K562 (cell line): ENCODE measurements at regions not wholly inside any gene's neighbourhood (a gene's known extent, or its start where the extent isn't known, plus 50 kb on each side); places are given as distances from the start of the nearest gene placed in this dataset.

Experiments used
- FIP1L1 ChIP-seq: fragments of 200-400 bp; formaldehyde crosslinking; IDR thresholded peaks from 2 replicates; pipeline ENCODE4 v1.6.1; 2018; ENCODE audit warnings: mild to moderate bottlenecking, low read depth, low read length; ENCODE audit not compliant: poor library complexity, severe bottlenecking
- SMARCA5 ChIP-seq: fragments of 450-650 bp; IDR thresholded peaks from 2 replicates; pipeline ENCODE4 v1.6.1; 2016
- SP2 ChIP-seq: IDR thresholded peaks from 2 replicates; pipeline ENCODE4 v1.6.1; 2011; ENCODE audit warnings: mild to moderate bottlenecking, low read depth, low read length, moderate library complexity; ENCODE audit not compliant: poor library complexity, severe bottlenecking; ENCODE audit errors: extremely low read depth
- SRSF7 ChIP-seq: fragments of 200-400 bp; formaldehyde crosslinking; optimal IDR thresholded peaks from 2 replicates; pipeline ENCODE3; 2017; ENCODE audit warnings: mild to moderate bottlenecking, low read depth, low read length
- TGIF2 ChIP-seq: sonication (generic); formaldehyde crosslinking; IDR thresholded peaks from 2 replicates; pipeline ENCODE4 v1.8.1; 2022; ENCODE audit warnings: mild to moderate bottlenecking, missing genetic modification reagents, moderate library complexity
- ZNF311 ChIP-seq: fragments of 250-450 bp; sonication (Bioruptor Pico); IDR thresholded peaks from 2 replicates; pipeline ENCODE4 v1.4.0; 2020; ENCODE audit warnings: mild to moderate bottlenecking, moderate library complexity
- ZNF778 ChIP-seq: fragments of 450-650 bp; formaldehyde crosslinking; IDR thresholded peaks from 2 replicates; pipeline ENCODE4 v1.4.0; 2020; ENCODE audit warnings: mild to moderate bottlenecking, moderate library complexity
- TF ChIP-seq, protein P1 (sequence below): sonication (generic); formaldehyde crosslinking; IDR thresholded peaks from 2 replicates; pipeline ENCODE4 v1.8.0; 2022; ENCODE audit warnings: missing genetic modification reagents, mild to moderate bottlenecking, borderline replicate concordance
- TF ChIP-seq, protein P2 (sequence below): fragments of 150-350 bp; conservative IDR thresholded peaks from 2 replicates; pipeline ENCODE4 v1.6.1; 2014; ENCODE audit warnings: low read length
- TF ChIP-seq, protein P3 (sequence below): sonication (generic); formaldehyde crosslinking; IDR thresholded peaks from 2 replicates; pipeline ENCODE4 v1.8.0; 2022; ENCODE audit warnings: mild to moderate bottlenecking, low read depth, missing genetic modification reagents
- TF ChIP-seq, protein P4 (sequence below): sonication (generic); formaldehyde crosslinking; IDR thresholded peaks from 2 replicates; pipeline ENCODE4 v1.8.1; 2023; ENCODE audit warnings: mild to moderate bottlenecking, missing genetic modification reagents
- TF ChIP-seq, protein P5 (sequence below): sonication (generic); IDR thresholded peaks from 2 replicates; pipeline ENCODE4 v1.6.1; 2016

DNA sequence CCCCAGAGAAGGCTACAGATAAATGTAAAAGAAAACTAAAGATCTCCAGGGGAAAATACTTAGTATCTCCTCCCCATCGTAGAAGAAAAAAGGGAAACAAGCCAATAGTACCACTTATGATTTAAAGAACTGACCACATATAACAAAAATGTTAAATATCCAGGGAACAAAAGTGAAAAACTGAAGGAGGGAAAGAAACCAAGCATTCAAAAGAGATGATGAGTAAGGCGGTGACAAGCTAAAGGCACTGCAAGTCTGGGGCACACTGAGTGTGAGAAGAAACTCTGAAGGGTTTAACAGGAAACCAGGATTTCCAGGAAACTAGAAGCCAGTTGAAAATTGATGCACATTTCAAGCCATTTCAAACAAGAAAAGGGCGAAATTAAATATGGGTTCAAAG, 226.3 kb downstream of the AHR start (continued):
- TF ChIP-seq, protein P1, sequence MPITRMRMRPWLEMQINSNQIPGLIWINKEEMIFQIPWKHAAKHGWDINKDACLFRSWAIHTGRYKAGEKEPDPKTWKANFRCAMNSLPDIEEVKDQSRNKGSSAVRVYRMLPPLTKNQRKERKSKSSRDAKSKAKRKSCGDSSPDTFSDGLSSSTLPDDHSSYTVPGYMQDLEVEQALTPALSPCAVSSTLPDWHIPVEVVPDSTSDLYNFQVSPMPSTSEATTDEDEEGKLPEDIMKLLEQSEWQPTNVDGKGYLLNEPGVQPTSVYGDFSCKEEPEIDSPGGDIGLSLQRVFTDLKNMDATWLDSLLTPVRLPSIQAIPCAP (CRISPR knock-in tag): no peak
- TF ChIP-seq FIP1L1: no peak
- TF ChIP-seq, protein P2, sequence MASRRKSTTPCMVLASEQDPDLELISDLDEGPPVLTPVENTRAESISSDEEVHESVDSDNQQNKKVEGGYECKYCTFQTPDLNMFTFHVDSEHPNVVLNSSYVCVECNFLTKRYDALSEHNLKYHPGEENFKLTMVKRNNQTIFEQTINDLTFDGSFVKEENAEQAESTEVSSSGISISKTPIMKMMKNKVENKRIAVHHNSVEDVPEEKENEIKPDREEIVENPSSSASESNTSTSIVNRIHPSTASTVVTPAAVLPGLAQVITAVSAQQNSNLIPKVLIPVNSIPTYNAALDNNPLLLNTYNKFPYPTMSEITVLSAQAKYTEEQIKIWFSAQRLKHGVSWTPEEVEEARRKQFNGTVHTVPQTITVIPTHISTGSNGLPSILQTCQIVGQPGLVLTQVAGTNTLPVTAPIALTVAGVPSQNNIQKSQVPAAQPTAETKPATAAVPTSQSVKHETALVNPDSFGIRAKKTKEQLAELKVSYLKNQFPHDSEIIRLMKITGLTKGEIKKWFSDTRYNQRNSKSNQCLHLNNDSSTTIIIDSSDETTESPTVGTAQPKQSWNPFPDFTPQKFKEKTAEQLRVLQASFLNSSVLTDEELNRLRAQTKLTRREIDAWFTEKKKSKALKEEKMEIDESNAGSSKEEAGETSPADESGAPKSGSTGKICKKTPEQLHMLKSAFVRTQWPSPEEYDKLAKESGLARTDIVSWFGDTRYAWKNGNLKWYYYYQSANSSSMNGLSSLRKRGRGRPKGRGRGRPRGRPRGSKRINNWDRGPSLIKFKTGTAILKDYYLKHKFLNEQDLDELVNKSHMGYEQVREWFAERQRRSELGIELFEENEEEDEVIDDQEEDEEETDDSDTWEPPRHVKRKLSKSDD: no peak
- TF ChIP-seq ZNF311 (CRISPR knock-in tag): no peak
- TF ChIP-seq ZNF778 (CRISPR knock-in tag): no peak
- TF ChIP-seq SP2: no peak
- TF ChIP-seq, protein P3, sequence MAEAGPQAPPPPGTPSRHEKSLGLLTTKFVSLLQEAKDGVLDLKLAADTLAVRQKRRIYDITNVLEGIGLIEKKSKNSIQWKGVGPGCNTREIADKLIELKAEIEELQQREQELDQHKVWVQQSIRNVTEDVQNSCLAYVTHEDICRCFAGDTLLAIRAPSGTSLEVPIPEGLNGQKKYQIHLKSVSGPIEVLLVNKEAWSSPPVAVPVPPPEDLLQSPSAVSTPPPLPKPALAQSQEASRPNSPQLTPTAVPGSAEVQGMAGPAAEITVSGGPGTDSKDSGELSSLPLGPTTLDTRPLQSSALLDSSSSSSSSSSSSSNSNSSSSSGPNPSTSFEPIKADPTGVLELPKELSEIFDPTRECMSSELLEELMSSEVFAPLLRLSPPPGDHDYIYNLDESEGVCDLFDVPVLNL: no peak
- TF ChIP-seq, protein P4, sequence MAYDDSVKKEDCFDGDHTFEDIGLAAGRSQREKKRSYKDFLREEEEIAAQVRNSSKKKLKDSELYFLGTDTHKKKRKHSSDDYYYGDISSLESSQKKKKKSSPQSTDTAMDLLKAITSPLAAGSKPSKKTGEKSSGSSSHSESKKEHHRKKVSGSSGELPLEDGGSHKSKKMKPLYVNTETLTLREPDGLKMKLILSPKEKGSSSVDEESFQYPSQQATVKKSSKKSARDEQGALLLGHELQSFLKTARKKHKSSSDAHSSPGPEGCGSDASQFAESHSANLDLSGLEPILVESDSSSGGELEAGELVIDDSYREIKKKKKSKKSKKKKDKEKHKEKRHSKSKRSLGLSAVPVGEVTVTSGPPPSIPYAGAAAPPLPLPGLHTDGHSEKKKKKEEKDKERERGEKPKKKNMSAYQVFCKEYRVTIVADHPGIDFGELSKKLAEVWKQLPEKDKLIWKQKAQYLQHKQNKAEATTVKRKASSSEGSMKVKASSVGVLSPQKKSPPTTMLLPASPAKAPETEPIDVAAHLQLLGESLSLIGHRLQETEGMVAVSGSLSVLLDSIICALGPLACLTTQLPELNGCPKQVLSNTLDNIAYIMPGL (CRISPR knock-in tag): no peak
- TF ChIP-seq, protein P5, sequence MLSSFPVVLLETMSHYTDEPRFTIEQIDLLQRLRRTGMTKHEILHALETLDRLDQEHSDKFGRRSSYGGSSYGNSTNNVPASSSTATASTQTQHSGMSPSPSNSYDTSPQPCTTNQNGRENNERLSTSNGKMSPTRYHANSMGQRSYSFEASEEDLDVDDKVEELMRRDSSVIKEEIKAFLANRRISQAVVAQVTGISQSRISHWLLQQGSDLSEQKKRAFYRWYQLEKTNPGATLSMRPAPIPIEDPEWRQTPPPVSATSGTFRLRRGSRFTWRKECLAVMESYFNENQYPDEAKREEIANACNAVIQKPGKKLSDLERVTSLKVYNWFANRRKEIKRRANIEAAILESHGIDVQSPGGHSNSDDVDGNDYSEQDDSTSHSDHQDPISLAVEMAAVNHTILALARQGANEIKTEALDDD: no peak
- no peak for TF ChIP-seq SMARCA5
- TF ChIP-seq SRSF7: no peak
- TF ChIP-seq TGIF2 (CRISPR knock-in tag): no peak
